HG03045 (cell line): ENCODE measurements at regions not wholly inside any gene's neighbourhood (a gene's known extent, or its start where the extent isn't known, plus 50 kb on each side); places are given as distances from the start of the nearest gene placed in this dataset.
A peak's percentile ranks its signal among the peaks of the same experiment; 100 is the strongest.
"Not testable (repeated sequence)": the region's sequence is repeated elsewhere in the genome, so short reads cannot be mapped to it uniquely, and the experiment has no call there.

Experiments used
- ATAC-seq: cut with Tn5 transposase; IDR thresholded peaks from one replicate; pipeline ENCODE4 v1.9.1; 2021; ENCODE audit warnings: mild to moderate bottlenecking, moderate library complexity; ENCODE audit not compliant: unreplicated experiment

DNA sequence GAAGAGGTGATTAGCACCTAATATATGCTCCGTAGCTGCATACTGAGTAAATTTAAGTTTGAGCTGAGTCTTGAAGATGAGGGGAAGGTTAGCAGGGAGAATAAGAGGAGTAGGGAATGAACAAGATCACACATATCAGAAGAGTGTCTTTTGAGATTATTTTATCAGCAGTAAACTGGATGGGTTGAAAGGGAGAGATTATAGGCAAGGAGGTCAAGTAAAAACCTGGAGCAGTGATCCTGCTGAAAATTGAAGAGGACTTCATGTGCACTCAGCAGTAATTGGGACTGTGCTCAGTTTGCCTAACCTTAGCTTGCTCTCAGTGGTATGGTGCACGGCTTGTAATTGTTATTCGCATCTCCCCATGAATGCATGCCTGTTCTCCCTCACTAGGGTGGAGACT is 79.5 kb upstream of the PICALM start:
- no peak for ATAC-seq

DNA sequence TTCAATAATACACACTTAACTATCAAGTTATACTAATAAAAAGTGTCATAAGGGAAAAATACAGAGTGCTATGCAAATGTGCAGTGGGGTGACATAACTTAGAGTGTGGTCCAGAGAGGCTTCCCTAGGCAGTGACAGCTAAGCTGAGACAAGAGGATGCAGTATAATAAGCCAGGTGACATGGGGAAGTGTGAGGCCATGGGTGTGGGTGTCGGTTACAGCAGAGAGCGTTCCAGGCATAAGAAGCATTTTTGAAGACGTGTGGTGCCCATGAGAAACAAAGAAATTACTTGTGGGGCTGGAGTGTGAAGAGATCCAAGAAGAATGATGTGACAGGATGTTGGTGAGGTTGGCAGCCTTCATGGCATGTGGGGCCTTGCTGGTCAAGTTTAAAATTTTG is 78.1 kb upstream of the PICALM start:
- no peak for ATAC-seq

DNA sequence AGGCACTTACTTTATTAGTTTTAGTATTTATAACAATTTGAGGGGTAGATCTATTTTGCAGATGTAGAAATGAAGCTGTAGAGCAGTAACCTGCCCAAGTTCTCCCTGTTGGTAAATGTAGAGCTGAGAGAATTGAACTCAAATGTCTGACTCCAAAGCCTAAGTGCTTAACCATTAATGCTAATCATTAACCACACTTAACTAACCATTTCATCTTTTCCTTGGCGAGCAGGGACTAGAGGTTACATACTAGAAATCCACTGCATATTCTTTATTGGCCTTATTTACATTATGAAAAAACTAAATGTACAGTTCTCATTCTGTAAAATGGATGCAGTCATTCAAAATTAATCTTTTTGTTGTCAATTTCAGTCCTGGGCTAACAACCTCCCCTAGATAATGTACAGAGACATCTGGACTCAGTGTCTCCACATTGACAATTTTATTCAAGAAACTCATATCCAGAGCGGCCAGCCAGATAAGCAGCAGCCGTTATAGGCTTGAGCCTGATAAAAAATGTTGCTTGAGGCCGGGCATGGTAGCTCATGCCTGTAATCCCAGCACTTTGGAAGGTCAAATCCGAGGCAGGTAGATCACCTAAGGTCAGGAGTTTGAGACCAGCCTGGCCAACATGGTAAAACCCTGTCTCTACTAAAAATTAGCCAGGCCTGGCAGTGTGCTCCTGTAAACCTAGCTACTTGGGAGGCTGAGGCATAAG is 76.7 kb upstream of the PICALM start:
- ATAC-seq, result no peak

DNA sequence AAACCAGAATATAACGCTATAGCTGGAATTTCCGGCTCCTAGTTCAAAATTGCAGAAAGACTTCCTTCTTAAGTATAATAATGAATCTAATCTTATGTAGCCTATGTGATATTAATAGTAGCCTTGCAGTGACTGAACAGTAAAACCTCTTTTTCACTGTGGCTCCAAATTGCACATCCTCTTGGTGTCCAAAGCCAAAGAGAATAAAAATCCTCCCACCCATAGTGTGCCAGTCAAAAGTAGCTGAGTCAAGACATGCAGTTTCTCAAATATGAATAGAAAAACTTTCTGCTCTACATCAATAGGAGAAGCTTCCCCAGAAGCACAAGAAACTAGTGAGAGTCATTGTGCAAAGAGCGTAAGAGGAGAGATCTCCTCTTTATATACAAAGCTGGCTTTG is 76.0 kb upstream of the PICALM start:
- ATAC-seq, result no peak

DNA sequence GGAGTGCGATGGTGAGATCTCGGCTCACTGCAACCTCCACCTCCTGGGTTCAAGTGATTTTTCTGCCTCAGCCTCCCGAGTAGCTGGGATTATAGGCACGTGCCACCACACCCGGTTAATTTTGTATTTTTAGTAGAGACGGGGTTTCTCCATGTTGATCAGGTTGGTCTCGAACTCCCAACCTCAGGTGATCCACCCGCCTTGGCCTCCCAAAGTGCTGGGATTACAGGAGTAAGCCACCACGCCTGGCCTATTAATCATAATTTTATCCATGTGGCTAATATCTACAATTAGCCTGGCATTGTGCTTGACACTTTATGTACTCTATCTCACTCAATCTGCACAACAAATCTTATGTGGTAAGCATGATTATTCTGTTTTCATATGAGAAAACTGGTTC is 75.2 kb upstream of the PICALM start:
- ATAC-seq, result not testable (repeated sequence)

DNA sequence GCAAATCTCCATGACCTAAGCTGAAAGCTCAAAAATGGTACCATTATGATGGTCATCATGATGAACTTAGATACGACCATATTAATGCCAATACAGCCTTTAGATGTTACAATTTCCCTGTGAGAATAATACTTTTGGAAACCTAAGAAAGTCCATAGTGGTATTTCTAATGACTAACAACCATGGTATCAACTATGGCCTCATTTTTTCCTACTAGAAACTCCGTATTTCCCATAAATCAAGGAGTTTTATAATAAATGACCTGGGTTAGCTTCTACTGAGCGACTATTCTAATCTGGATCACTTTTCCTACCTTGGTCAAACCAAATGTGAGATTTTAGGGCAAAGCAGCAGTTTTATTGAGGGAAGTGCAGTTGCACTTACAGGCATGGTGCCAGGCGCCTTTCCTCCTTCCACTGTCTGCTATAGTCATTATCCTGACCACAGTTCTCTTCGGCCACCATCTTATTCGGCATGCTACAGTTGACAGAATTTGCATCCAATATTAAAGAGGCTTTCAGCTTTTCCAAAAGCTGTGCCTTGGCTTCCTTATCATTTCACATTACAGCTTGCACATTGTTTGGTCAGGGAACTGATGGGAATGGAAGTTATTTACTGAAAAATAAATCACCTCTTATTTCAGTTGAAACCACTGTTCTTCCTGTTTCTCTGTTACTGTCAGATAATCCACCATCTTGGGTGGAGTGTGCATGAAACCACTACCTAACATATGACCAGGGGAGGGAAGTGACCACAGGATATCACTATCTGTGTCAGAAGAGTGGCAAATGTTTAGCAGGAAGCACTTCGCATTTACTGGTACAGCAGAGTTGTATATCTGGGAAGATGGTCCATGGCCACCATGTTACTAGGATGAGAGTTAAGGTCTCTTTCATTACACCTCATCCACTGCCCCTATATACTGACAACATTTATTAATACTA is 74.5 kb upstream of the PICALM start:
- no peak for ATAC-seq

DNA sequence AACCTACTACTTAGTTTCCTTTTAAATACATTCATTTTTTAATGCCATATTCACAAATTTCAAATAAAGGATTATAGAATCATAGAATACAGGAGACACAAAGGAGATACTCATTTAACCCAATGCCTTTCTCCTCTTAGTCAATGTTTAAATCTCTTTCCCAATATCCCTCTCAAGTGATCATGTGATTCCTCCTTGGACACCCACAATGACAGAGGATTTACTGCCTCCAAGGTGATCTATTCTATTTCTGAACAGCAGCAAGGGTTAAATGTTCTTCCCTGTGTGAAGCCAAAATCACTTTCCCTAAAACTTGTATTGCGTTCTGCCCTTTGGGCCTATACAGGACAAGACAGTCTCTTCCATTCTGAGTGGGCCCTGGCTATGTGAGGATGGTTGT is 73.3 kb upstream of the PICALM start:
- no peak for ATAC-seq

DNA sequence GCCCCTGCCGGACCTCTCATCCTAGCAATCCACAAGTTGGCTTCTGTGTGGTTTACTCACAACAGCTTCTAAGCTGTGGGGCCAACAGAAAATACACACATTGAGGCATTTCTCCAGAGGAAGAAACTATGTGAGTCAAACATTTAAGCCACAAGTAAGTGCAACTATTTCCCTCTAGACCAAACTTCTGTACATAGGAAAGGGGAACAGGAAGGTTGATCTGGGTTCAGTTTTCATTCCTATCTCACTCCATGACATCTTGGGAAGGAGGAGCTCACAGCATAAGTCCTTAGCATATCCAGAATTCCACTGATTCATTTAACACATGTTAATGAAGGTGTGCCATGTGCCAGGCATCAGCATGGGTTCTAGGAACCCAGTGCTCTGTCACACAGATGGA is 72.8 kb upstream of the PICALM start:
- ATAC-seq, result no peak

DNA sequence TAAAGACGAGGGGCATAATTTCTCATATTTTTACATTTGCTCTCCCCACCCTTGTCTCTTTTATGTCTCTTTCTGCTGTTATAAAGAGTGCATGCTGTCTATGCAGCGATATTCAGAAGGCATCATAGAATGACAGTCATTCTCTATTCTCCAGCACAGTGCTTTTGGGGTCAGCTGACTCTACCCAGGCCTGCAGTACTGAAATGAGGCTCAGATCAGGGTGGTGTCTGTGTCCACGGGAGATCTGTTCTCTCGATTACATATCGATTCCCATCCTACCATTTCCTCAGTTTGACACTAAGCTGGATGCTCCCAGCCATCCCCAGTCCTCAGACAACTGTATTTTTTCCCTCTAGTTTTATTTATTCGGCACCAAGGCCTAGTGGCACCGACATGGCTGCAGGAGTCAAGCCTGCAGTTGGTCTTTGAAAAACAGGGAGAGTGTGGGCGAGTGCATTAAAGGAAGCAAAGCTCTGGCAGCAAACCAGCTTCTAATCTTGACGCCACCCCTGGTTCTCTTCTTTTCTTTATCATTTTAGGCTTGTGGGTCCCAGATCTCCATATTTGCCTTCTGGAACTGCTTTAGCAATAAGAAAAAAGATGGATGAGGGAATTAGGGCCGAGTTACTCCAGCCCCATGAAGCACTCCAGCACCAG is 71.6 kb upstream of the PICALM start:
- ATAC-seq, result no peak

DNA sequence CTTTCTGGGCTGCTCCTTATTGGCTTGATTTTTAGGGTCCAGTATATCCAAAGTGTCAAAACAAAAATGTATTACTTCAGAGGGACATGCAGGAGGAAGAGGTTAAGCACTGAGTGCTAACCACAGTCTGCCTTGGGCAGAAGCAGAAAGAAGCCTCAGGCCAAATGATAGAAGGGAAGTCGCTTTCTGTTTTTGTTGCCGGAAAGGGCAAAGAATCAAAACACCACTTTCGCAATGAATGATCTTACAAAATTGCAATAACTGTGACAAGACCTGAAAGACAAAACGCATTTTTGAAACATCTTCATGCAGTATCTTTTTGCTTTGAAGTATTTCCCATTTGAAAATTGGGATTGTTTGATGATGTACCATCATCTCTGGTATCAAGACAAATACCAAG is 70.1 kb upstream of the PICALM start:
- ATAC-seq, result peak; percentile 68

DNA sequence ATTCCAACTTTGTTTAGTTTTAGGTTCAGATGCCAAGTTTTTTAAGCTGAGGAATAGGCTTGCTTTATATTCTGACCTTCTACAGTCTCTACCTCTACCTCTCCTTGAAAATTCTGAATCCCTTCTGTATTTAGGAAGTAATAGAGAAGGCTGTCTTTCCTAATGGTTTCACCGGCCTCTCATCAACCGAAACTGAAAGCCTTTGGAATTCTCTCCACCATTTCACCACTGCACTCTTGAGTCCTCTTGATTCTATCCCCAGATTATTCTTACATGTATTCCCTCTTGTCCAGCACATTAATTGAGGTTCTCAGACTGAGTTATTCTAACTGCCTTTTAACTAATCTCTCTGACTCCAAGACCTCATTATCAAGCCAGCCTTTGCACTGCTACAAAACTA is 67.7 kb upstream of the PICALM start:
- ATAC-seq, result no peak

DNA sequence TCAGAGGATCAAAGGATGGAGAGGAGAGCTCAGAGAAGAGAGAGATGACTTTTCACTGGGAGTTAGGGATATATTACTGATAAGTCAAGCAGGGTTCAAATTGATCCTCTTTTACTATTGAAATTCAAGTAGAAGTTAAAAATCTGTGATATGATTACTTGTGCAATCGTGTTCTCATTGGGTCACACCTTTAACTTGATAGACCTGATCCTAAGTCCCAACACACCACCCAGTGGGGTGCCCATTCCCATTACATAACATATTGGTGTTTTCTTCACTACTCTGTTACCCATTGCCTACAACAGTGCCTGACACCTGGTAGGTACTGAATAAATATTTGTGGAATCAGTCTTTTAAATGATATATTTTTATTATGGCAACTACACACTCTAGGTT is 66.4 kb upstream of the PICALM start:
- no peak for ATAC-seq

DNA sequence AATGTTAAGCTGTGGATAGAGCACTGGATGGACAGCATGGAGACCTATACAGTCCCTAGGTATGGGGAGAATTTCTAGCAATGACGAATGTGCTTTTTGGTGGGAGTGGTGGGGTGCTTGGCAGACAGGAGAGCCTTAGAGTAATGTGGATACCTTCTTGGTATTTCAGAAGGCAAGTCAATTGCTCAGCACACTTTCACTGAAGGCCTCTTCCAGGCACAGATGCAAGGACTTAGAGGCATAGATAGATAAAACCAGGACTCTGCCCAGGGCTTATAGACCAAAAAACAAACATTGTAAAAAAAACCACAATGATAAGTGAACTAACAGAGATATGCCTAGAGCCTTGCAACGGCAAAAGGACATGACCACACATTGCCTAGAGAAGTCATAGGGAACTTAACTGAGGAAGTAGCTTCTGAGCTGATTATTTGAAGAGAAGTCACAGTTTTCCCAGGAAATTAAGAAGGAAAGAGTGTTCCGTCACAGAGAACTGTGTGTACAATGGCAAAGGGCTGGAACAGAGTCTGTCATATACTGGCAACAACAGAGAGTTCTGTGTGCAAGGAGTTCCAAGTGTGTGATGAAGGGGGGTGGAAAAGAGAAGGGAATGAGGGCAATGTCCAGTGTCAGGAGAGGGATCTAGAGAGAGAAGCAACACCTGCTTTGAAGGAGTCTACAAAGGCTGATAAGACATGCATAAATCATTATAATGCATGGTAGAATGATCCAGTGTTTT is 65.9 kb upstream of the PICALM start:
- no peak for ATAC-seq

DNA sequence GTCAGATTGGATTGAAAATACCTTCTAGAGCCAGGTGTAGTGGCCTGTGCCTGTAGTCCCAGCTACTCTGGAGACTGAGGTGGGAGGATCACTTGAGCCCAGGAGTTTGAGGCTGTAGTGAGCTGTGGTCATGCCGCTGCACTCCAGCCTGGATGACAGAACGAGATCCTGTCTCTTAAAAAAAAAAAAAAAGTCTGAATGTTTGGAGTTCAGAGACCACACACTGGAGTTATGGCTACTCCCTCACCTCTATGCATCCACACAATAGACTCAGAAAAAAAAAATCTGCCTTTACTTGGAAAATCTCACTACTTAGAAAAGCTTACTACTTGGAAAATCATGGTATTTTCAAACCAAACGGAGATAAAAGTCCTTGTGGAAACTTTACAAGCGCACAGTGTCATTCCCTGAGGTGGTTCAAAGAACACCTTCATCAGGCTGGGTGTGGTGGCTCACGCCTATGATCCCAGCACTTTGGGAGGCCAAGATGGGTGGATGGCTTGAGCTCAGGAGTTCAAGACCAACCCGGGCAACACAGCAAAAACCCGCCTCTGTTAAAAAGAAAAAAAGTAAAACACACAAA is 63.9 kb upstream of the PICALM start:
- no peak for ATAC-seq

DNA sequence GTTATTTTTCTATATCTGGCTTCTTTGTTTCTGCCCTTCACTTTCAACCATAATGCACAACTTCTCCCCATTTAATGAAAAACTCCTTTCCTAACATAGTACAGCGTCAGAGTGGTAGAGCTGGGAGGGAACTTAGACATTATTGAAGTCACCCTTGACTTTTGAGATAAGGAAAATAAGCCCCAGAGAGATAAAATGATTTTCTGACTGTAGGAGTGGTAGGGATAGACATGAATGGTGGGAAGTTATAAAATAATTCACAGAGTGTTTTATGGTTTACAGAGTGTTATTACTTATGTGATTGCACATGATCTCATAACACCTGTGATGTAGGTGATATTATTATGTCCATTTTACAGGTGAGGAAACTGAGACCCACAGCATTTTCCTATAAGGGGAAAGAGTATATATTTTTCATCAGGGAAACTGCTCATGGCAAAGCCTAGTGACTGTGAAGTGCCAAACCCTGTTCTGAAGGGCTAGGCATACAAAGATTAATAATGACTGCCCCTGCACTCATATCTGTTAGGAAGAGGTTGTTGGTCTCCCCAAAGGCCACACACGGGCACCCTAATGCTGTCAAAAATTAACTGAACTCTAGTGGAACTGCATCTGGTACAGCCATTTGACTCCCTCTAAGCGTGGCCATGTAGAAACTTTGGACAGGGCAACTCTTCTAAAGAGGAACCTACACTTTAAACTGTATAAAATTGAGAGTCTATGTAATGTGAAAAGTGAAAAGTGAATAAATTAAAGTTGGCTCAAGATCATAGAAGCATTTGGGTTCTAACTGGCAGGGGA is 61.1 kb upstream of the PICALM start:
- no peak for ATAC-seq

DNA sequence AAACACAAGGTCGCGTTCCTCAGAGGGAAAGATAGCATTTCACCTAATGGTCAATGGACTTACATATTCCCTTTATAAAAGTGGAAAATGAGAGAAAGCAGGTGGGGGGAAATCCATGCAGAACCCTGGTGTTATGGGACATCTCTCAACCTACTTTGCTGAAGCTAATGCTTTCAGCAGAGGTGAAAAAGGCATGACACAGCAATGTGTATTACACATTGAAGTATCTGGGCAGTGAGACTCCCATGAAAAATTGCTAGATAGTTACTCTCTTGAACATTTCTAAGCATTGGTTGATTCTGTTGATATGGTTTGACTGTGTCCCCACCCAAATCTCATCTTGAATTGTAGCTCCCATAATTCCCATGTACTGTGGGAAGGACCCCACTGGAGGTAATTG is 60.0 kb upstream of the PICALM start:
- ATAC-seq, result no peak

DNA sequence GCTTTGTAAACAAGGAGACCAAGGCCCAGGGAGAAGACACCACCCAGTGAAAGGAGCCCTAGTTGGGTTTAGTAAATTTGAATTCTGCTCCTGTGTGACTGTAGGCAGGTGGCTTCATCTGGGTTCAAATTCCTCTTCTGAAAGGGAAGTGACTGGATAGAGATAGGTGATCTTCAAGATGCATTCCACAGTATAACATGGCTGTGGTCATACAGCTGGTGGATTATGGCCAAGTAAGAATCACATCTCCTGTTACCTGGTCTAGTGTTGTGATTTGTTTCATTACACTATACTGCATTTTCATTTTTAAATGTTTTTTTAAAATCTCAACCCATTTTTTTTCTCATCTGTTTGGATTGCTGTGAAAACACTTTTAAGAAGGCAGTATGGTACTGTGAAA is 58.0 kb upstream of the PICALM start:
- no peak for ATAC-seq

DNA sequence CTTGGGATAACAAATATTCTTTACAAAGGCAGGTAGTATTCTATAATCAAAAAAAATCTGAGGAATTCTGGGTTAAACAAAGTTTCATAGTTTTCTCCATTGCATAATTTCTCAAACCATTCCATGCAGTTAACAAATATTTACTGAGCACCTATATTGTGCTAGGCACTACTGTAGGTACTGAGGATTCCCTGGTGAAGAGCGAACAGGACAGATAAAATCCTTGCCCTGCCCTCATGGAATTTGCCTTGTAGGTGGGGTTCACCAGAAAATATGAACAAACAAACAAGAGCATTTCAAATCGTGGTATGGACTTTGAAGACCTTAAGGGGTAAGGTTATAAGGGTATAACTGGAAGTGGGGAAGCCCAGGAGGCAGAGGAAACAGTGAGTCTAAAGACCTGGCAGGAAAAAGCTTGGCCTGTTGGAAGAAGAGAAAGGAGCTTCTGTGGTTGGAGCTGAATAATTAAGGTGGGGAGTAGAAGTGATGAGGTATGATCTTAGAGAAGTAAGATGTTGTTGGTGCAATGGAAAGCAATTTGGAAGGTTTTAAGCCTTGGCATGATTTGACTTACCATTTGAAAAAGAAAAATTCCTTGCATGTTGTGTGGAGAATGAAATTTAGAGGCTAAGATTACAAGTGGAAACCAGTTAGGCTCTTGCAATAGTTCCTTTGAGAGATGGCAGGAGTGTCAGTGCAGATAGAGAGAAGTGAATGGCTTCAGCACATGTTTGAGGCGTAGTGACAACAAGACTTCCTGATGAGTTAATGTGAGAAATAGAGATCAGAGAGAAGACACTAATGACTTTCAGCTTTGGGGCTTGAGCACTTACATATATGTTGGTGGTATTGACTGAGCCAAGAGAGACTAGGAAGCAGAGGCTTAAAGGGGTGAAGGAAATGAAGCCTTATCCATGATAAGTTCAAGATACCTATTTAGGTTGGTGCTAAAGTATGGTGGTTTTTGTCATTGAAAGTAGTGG is 55.7 kb upstream of the PICALM start:
- ATAC-seq, result peak; percentile 41

DNA sequence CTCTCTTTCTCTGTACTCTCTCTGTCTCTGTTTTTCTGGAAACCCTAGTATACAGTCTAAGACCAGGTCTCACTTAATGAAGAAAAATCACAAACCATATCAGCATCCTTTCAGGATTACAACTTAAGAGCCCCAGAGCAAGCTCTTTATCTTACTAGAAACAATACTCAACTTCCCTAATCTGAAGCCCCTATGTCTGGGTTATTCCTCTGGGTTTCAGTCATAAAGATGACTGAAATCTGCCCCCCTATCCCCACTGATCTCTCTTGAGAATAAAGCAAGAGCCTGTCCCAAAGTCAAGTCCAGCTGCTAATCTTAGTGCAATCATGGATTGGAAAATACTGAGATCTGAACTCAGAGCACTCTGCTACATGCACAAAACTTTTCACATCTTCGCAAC is 53.9 kb upstream of the PICALM start:
- ATAC-seq, result no peak
